ENCODE measurements at regions not wholly inside any gene's neighbourhood (a gene's known extent, or its start where the extent isn't known, plus 50 kb on each side); places are given as distances from the start of the nearest gene placed in this dataset.
A peak's percentile ranks its signal among the peaks of the same experiment; 100 is the strongest.
"Not testable (repeated sequence)": the region's sequence is repeated elsewhere in the genome, so short reads cannot be mapped to it uniquely, and the experiment has no call there.

GRCh38 chr14:106393742-106394141, 867.4 kb downstream of the TMEM121 start:
- DNase-seq (ENCODE audit: low spot score): no peak

- no peak for DNase-seq (ENCODE audit: low spot score)
These were observed 869.2 kb downstream of the TMEM121 start for GRCh38 chr14:106395456-106396050.

GRCh38 chr14:106396999-106397398, 870.6 kb downstream of the TMEM121 start:
- no peak for DNase-seq (ENCODE audit: low spot score)

- not testable (repeated sequence) for DNase-seq (ENCODE audit: low spot score)
These were observed 872.5 kb downstream of the TMEM121 start for GRCh38 chr14:106398931-106399331.

- DNase-seq (ENCODE audit: low spot score): not testable (repeated sequence)
These were observed 874.9 kb downstream of the TMEM121 start for GRCh38 chr14:106401316-106401715.

GRCh38 chr14:106410229-106410628, 883.8 kb downstream of the TMEM121 start:
- DNase-seq (ENCODE audit: low spot score): not testable (repeated sequence)

- no peak for DNase-seq (ENCODE audit: low spot score)
These were observed 888.1 kb downstream of the TMEM121 start for GRCh38 chr14:106414464-106414863.

- no peak for DNase-seq (ENCODE audit: low spot score)
These were observed 891.1 kb downstream of the TMEM121 start for GRCh38 chr14:106417224-106418049.

- no peak for DNase-seq (ENCODE audit: low spot score)
These were observed 893.1 kb downstream of the TMEM121 start for GRCh38 chr14:106419376-106419965.

- DNase-seq (ENCODE audit: low spot score): peak; percentile 12
These were observed 895.1 kb downstream of the TMEM121 start for GRCh38 chr14:106421431-106422033.

- no peak for DNase-seq (ENCODE audit: low spot score)
These were observed 895.7 kb downstream of the TMEM121 start for GRCh38 chr14:106422066-106422465.

- not testable (repeated sequence) for DNase-seq (ENCODE audit: low spot score)
These were observed 898.8 kb downstream of the TMEM121 start for GRCh38 chr14:106425150-106425549.

- peak; percentile 31 for DNase-seq (ENCODE audit: low spot score)
These were observed 910.0 kb downstream of the TMEM121 start for GRCh38 chr14:106436310-106436905.

- no peak for DNase-seq (ENCODE audit: low spot score)
These were observed 916.5 kb downstream of the TMEM121 start for GRCh38 chr14:106442857-106443256.

- no peak for DNase-seq (ENCODE audit: low spot score)
These were observed 928.6 kb downstream of the TMEM121 start for GRCh38 chr14:106455026-106455425.

GRCh38 chr14:106459971-106460730, 933.8 kb downstream of the TMEM121 start:
- no peak for DNase-seq (ENCODE audit: low spot score)

GRCh38 chr14:106460916-106461315, 934.5 kb downstream of the TMEM121 start:
- no peak for DNase-seq (ENCODE audit: low spot score)

- not testable (repeated sequence) for DNase-seq (ENCODE audit: low spot score)
These were observed 940.1 kb downstream of the TMEM121 start for GRCh38 chr14:106466483-106466882.

- DNase-seq (ENCODE audit: low spot score): not testable (repeated sequence)
These were observed 942.5 kb downstream of the TMEM121 start for GRCh38 chr14:106468869-106469268.

GRCh38 chr14:106470028-106470427, 943.6 kb downstream of the TMEM121 start:
- not testable (repeated sequence) for DNase-seq (ENCODE audit: low spot score)
